ENCODE measurements at regions not wholly inside any gene's neighbourhood (a gene's known extent, or its start where the extent isn't known, plus 50 kb on each side); places are given as distances from the start of the nearest gene placed in this dataset.

- no peak for DNase-seq
These were observed 454.1 kb downstream of the EFNA5 start for GRCh38 chr5:107216587-107216986.

- no peak for DNase-seq
These were observed 455.1 kb downstream of the EFNA5 start for GRCh38 chr5:107215611-107216010.

DNA sequence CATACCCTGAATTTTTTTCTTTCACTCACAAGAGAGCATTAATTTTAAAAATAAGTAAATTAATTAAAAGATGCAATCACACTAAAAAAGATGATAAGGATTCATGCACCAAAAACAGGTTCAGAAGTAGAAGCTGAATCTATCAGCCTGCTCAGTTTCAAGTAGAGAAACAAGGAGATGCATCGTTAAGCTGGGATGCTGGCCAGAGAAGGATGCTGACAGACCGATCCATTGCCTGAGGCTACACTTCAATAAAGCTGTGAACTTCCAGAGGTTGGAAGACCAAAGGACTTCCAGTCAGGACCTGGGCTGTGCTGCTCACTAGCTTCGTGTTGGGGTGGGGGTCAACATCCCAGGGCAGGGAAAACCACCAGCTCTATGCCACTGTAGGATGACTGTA, 457.7 kb downstream of the EFNA5 start:
- no peak for DNase-seq

DNA sequence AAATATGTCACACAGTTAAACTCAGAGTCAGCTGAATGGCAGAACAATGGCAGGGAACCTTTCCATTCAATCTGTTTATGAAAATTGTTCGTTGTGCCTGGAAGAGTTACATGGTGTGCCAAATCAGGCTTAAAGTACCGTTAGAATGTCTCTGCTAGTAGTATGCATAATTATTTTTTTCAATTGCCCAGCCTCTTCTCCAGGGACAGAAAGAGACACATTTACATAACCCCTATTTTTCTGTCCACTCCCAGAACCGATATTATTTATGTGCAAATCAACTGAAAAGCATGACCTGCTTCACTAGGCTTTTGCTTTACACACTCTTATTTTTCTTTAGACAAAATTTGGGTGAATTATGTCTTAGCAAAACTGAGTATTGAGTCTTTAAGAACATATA, 459.1 kb downstream of the EFNA5 start:
- no peak for DNase-seq

- no peak for DNase-seq
These were observed 461.9 kb downstream of the EFNA5 start for GRCh38 chr5:107208867-107209266.

DNA sequence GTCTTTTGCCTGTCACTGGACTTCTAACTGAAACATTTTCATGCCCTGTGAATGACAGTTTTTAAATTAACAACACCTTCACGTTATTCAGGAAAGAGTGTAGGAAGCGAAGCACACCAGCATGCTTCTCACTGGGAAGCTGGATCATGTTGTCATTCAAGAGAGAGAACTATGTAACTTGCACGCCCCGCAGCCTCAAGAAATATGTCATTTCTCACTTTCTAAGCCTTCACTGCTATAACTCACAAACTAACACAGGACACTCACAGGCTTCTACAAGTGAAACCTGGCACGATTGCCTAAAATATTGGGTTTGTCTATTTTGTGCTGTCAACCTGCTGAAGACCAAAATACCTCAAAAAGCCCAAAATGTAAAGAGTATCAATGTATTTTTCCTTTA, 466.3 kb downstream of the EFNA5 start:
- DNase-seq, result no peak

DNA sequence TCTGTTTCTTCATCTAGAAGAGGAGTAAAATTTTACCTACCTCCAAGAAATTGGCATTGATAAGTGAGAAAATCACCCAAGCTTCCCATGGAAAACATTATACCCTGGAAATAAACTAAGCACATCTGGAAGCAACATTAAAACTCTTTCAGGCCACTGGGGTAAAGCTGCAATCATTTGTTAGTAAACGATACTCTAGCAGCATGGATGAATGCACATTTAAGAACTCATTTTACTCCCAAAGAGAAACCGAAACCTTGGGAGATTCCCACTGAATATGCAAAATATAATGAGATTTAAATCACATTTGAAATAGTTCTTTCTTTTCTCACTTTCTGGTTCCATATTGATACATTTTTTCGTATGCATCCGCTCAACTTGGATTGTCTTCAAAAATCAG, 467.5 kb downstream of the EFNA5 start:
- DNase-seq, result peak; percentile 27

DNA sequence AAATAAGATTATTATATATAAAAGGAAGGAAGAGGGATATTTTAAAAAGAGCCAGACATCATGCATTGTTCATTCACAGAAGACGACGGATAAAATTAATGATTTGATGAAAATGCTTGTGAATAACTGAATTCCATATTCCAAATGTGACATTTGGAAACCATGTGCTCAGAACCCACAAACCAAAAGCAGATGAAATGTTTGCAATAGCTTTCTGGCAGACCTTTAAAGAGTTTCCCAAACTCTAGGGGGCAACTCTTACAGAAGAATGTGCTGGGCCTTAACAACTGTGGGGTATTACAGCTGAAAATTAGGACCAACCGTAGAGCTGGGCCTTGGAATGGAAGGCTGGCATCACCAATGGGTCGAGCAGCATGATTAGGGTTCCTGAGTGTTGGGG, 471.0 kb downstream of the EFNA5 start:
- DNase-seq, result peak; percentile 85

GRCh38 chr5:107196500-107197059, 474.2 kb downstream of the EFNA5 start:
- no peak for DNase-seq

DNA sequence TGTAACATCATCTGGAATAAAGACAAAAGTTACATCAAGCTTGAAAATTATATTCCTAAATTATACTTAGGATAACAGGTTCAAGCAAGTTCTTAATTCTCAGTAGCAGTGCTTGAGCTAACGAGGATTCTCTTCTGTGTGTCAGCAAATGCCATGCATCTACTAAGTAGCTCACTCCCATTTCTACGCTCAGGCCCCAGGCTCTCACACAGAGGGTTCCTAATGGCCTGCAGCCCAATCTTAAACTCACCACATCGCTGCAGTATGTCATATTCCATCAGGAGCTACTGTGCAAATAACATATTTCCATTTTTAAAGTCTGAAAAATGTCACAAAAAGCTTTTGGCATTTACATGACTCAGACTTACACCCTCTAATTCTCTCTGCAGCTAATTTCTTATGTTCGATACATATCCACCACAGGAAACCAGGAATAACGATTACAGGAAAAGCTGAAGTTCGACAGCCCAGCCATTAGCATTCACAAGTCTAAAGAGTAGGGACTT, 474.8 kb downstream of the EFNA5 start:
- no peak for DNase-seq

DNA sequence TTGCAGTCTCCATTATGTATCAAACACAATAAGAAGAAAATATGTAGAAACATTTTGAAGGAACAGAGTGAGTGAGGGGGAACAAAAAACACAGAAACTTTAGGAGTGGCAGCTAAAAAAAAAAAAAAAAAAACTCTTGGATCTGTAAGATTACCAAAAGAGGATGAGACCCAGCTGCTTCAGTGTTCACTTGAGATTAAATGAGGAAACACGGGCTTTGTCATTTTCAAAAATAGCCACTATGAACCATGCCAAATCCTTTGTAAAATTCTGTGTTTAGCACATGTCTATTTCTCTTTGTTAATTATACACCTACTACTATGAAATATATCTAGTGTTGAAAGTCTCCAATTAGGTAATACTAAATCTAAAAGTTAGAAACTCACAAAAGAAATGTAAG, 485.9 kb downstream of the EFNA5 start:
- no peak for DNase-seq

DNA sequence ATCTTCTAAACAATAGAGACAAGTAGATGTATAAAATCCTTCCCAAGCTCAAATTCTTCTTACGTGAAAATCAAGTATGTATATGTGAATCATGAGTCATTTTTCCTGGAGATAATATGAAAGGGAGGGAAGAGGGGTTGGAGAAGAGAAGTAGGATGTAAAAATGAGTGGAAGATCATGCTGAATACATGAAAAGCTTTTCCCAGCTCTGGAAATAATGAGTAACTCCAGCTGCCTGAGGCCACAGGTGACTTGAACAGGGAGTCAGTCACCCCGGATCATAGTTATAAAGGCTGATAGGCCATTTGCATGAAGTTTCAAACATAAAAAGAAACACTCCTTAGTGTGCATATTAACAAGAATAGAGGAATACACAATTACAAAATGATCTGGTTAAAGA, 486.7 kb downstream of the EFNA5 start:
- no peak for DNase-seq

- no peak for DNase-seq
These were observed 500.1 kb downstream of the EFNA5 start for GRCh38 chr5:107170620-107171019.

- no peak for DNase-seq
These were observed 500.9 kb downstream of the EFNA5 start for GRCh38 chr5:107169867-107170266.

GRCh38 chr5:107168848-107169752, 501.6 kb downstream of the EFNA5 start:
- no peak for DNase-seq

- DNase-seq, result no peak
These were observed 502.7 kb downstream of the EFNA5 start for GRCh38 chr5:107168086-107168485.

DNA sequence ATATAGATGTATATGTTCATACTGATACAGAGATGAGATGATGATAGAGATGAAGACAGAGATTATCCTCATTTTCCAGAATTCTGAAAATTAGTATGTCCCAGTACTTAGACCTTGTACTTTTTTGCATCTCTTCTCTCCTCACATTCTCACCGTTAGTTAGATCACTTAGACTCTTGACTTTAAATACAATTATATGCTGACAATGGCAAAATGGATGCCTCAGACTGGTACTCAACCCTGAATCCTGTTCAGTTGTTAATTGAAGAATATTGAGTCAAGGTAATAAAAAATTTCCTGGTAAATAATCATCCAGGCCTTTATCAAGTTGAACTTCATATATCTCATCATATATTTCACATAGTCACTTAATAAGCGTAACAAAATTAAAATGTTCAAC, 505.4 kb downstream of the EFNA5 start:
- DNase-seq, result no peak

DNA sequence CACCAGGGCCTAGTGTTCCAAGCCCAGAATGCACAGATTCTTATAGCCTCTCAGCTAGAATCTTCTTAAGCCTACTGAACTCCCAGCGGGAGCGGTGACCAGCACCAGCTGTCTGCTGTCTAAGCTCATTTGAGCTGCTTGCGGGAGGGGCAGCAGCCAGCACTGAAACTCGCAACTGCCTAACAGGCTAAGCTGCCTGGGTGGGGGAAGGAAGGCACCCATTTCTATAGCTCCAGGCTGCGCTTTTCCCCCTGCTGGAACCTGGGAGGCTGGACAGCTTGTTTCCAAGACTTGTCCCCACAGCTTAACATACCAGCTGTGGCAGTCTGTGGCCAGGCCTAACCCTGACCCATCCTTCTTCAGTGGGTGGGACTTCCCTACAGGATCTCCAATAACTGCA, 512.9 kb downstream of the EFNA5 start:
- no peak for DNase-seq

DNA sequence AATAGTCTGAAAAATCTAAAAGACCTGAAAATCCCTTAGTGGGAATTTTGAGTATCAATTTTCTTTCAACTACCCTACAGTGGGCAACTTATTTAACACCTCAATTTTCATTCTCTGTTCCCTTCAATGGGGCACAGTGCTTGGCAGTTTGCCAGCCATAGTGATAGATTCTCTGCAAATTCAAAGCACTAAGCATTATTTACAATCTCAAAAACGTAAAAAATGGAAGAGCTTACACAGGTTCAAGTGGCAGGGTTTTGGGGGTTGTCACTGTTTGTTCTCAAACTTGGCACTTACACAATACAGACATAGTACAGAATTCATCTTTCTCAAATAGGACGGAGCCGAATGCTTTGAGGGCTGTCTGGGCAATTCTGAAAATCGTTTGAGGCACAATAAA, 515.0 kb downstream of the EFNA5 start:
- DNase-seq, result no peak

- no peak for DNase-seq
These were observed 516.1 kb downstream of the EFNA5 start for GRCh38 chr5:107154593-107154992.

GRCh38 chr5:107153283-107153682, 517.5 kb downstream of the EFNA5 start:
- DNase-seq, result no peak

DNA sequence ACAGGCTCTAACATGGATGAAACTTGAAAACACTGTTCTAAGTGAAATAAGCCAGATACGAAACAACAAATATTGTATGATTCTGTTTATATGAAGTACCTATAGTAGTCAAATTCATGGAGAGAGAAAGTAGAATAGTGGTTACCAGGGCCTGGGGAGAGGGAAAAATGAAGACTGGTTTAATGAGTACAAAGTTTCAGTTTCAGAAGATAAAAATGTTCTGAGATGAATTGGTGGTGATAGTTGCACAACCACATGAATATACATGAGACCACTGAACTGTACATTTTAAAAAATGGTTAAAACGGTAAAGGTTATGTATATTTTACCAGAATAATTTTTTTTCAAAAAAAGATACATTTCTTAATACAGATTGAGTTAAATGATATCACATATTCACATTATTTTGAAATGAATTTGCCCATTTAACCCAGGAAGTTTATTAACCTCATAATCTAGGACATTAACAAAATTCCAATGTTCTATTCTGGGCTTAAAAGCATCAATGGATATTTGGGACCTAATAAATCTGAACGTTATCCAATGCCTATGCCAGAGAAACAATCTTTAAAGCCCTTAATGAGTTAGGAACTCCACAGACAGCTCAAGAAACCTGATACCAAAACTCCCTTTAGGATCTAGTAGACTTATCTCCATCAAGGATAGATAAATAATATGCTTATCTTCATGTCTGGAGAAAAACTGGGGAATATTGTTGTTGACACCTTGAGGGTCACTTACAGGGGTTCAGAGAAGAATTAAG, 521.3 kb downstream of the EFNA5 start:
- no peak for DNase-seq

DNA sequence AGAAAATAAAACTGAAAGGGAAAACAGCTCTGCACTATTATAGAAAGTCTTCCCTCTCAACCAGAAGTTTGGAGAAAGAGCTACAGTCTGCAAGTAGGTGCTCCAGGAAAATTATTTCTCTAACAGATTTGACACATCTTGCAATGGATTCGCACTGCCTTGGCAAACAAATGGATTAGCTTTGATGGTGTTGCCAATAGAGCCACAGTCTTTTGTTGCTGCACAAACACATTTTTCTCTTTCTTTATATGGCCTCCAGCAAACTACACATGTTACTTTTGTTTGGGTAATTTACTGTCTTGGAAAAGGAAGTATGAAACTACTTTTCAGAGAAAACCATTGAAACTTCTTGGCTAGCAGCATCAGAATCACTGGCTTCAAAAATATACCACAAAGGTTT, 523.1 kb downstream of the EFNA5 start:
- DNase-seq, result peak; percentile 61
